ENCODE measurements at regions not wholly inside any gene's neighbourhood (a gene's known extent, or its start where the extent isn't known, plus 50 kb on each side); places are given as distances from the start of the nearest gene placed in this dataset.
"Not testable (repeated sequence)": the region's sequence is repeated elsewhere in the genome, so short reads cannot be mapped to it uniquely, and the experiment has no call there.

- no peak for DNase-seq (ENCODE audit: extremely low read depth in 1 of 2, low read depth in 1 of 2)
Observed at GRCh38 chr9:99472240-99472915, 250.3 kb downstream of the SEC61B start.

- no peak for DNase-seq (ENCODE audit: extremely low read depth in 1 of 2, low read depth in 1 of 2)
Observed at GRCh38 chr9:99472916-99473245, 250.8 kb downstream of the SEC61B start.

GRCh38 chr9:99474186-99474585 lies 252.1 kb downstream of the SEC61B start:
- no peak for DNase-seq (ENCODE audit: extremely low read depth in 1 of 2, low read depth in 1 of 2)

- no peak for DNase-seq (ENCODE audit: extremely low read depth in 1 of 2, low read depth in 1 of 2)
Observed at GRCh38 chr9:99475401-99476065, 253.5 kb downstream of the SEC61B start.

- DNase-seq (ENCODE audit: extremely low read depth in 1 of 2, low read depth in 1 of 2): no peak
Observed at GRCh38 chr9:99478469-99479027, 256.5 kb downstream of the SEC61B start.

GRCh38 chr9:99479929-99480328 lies 257.8 kb downstream of the SEC61B start:
- no peak for DNase-seq (ENCODE audit: extremely low read depth in 1 of 2, low read depth in 1 of 2)

GRCh38 chr9:99485459-99485858 lies 263.4 kb downstream of the SEC61B start:
- DNase-seq (ENCODE audit: extremely low read depth in 1 of 2, low read depth in 1 of 2): no peak

- DNase-seq (ENCODE audit: extremely low read depth in 1 of 2, low read depth in 1 of 2): no peak
Observed at GRCh38 chr9:99486684-99487083, 264.6 kb downstream of the SEC61B start.

- DNase-seq (ENCODE audit: extremely low read depth in 1 of 2, low read depth in 1 of 2): no peak
Observed at GRCh38 chr9:99488131-99489059, 266.3 kb downstream of the SEC61B start.

- no peak for DNase-seq (ENCODE audit: extremely low read depth in 1 of 2, low read depth in 1 of 2)
Observed at GRCh38 chr9:99489060-99489413, 267.0 kb downstream of the SEC61B start.

GRCh38 chr9:99490729-99491128 lies 268.6 kb downstream of the SEC61B start:
- DNase-seq (ENCODE audit: extremely low read depth in 1 of 2, low read depth in 1 of 2): no peak

- no peak for DNase-seq (ENCODE audit: extremely low read depth in 1 of 2, low read depth in 1 of 2)
Observed at GRCh38 chr9:99491408-99492158, 269.5 kb downstream of the SEC61B start.

- no peak for DNase-seq (ENCODE audit: extremely low read depth in 1 of 2, low read depth in 1 of 2)
Observed at GRCh38 chr9:99497641-99498040, 275.6 kb downstream of the SEC61B start.

- not testable (repeated sequence) for DNase-seq (ENCODE audit: extremely low read depth in 1 of 2, low read depth in 1 of 2)
Observed at GRCh38 chr9:99498979-99499378, 276.9 kb downstream of the SEC61B start.

- no peak for DNase-seq (ENCODE audit: extremely low read depth in 1 of 2, low read depth in 1 of 2)
Observed at GRCh38 chr9:99505936-99506335, 283.9 kb downstream of the SEC61B start.

- DNase-seq (ENCODE audit: extremely low read depth in 1 of 2, low read depth in 1 of 2): no peak
Observed at GRCh38 chr9:99506747-99507348, 284.8 kb downstream of the SEC61B start.

- DNase-seq (ENCODE audit: extremely low read depth in 1 of 2, low read depth in 1 of 2): no peak
Observed at GRCh38 chr9:99509065-99509745, 287.1 kb downstream of the SEC61B start.

GRCh38 chr9:99509900-99510535 lies 287.9 kb downstream of the SEC61B start:
- DNase-seq (ENCODE audit: extremely low read depth in 1 of 2, low read depth in 1 of 2): no peak

GRCh38 chr9:99511723-99512122 lies 289.6 kb downstream of the SEC61B start:
- no peak for DNase-seq (ENCODE audit: extremely low read depth in 1 of 2, low read depth in 1 of 2)
